GM18502 (cell line): ENCODE measurements at regions not wholly inside any gene's neighbourhood (a gene's known extent, or its start where the extent isn't known, plus 50 kb on each side); places are given as distances from the start of the nearest gene placed in this dataset.

ENCODE experiments used
- ATAC-seq: cut with Tn5 transposase; IDR thresholded peaks from one replicate; pipeline ENCODE4 v1.9.1; 2021; ENCODE audit warnings: mild to moderate bottlenecking; ENCODE audit not compliant: unreplicated experiment, poor library complexity

- ATAC-seq = no peak
These were observed 73.0 kb downstream of the SERPINA3 start for GRCh38 chr14:94685166-94685581.

- ATAC-seq = no peak
These were observed 70.5 kb downstream of the SERPINA3 start for GRCh38 chr14:94682736-94683135.

GRCh38 chr14:94682061-94682516 lies 69.9 kb downstream of the SERPINA3 start:
- no peak for ATAC-seq

- no peak for ATAC-seq
These were observed 69.3 kb downstream of the SERPINA3 start for GRCh38 chr14:94681300-94682060.

- no peak for ATAC-seq
These were observed 68.7 kb downstream of the SERPINA3 start for GRCh38 chr14:94680862-94681288.

- no peak for ATAC-seq
These were observed 68.0 kb downstream of the SERPINA3 start for GRCh38 chr14:94679937-94680861.

- no peak for ATAC-seq
These were observed 67.1 kb downstream of the SERPINA3 start for GRCh38 chr14:94679106-94679810.

GRCh38 chr14:94677747-94678146 lies 65.6 kb downstream of the SERPINA3 start:
- no peak for ATAC-seq

- ATAC-seq = no peak
These were observed 65.0 kb downstream of the SERPINA3 start for GRCh38 chr14:94677213-94677612.

- ATAC-seq = no peak
These were observed 64.4 kb downstream of the SERPINA3 start for GRCh38 chr14:94676495-94677185.

GRCh38 chr14:94675036-94675435 lies 62.8 kb downstream of the SERPINA3 start:
- ATAC-seq = no peak

- ATAC-seq = no peak
These were observed 61.6 kb downstream of the SERPINA3 start for GRCh38 chr14:94673781-94674231.
